Glomerular endothelial cell (primary cell): ENCODE measurements at regions not wholly inside any gene's neighbourhood (a gene's known extent, or its start where the extent isn't known, plus 50 kb on each side); places are given as distances from the start of the nearest gene placed in this dataset.

ENCODE experiments used
- DNase-seq: peaks from one replicate; pipeline ENCODE4 v3.0.0-alpha.2; 2011; ENCODE audit warnings: low read depth, low spot score; ENCODE audit errors: extremely low read depth

GRCh38 chr7:156116514-156117215 is 304.4 kb upstream of the SHH start:
- DNase-seq: no peak

DNA sequence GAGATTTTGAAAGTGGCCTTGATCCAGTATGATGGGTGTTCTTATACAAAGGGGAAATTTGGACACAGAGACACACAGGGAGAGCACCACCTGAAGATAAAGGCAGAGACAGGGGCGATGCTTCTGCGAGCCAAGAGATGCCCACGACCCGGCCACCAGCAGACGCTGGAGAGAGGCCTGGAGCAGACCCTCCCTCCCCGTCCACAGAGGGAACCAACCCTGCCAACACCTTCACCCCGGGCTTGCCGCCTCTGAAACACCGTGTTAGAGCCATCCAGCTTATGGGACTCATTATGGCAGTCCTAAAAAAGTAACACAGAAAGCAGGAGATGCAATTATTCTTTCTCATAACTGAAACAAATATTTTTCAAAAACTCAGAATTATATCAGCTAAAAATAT is 303.3 kb upstream of the SHH start:
- no peak for DNase-seq

GRCh38 chr7:156113731-156114130 is 301.5 kb upstream of the SHH start:
- no peak for DNase-seq

- DNase-seq: no peak
Observed at GRCh38 chr7:156109988-156110387, 297.7 kb upstream of the SHH start.

- DNase-seq: no peak
Observed at GRCh38 chr7:156109076-156109475, 296.8 kb upstream of the SHH start.

DNA sequence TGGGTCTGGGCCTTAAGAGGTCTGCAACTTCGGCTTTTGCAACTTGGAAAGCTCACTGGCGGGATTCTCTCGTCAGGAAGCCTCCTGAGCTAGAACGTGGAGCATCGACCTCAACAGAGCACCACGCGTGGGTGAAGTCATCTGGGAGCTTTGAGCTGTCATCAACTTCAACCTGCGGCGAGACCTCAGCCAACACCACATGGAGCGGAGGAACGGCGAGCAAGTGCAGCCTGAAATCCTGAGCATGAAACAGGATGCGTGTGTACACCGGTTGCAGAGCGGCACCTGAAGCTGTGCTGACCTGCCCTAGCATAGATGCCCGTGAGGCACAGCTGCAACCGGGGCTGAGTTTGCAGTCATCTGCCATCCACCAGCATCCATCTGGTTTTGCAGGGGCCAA is 295.7 kb upstream of the SHH start:
- DNase-seq: no peak

GRCh38 chr7:156106107-156106426 is 293.8 kb upstream of the SHH start:
- no peak for DNase-seq

DNA sequence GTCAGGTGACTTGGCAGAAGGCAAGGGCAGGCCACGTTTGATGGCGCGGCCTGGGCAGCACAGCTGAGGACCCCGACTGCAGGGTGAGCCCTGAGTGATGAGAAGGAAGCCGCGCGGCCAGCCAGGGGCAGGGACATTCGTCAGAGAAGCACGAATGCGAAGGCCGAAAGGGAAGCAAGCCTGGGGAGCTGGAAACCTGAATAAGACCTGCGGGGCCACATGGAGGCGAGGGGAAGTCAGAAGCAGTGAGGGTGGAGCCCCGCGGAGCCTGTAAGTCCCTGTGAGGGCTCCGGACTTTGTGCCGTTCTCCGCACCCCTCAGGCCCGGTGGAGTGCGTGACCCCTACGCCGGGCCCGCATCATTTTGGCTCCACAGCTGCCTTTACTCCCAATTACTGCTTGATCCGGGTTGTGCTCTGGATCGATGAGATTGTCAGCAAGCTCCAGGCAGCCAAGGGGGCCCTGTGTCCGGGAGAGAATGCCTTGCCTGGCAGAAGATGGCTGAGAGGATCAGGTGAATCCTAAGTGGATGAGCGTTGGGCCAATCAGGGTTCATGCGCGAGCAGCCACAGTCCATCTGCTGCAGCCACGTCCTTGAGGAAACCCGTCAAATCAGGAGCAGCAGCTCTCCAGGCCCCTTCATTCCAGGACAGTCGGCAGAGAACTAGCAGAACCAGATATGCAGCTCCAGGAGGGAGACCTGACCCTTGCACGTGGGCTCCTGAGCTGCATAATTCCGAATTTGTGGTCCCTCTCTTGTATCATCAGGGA is 293.3 kb upstream of the SHH start:
- DNase-seq: no peak

- no peak for DNase-seq
Observed at GRCh38 chr7:156104501-156105336, 292.5 kb upstream of the SHH start.

DNA sequence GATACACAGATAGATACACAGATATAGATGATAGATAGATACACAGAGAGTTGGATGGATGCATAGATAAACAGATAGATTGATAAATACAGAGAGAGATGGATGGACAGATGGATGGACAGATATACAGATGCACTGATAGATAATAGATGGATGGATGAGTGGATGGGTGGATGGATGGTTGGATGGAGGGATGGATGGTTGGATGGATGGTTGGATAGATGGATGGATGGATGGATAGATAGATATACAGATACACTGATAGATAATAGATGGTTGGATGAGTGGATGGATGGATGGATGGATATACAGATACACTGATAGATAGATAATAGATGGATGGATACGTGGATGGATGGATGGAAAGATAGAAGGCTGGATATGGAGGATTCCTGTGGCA is 290.0 kb upstream of the SHH start:
- no peak for DNase-seq

- no peak for DNase-seq
Observed at GRCh38 chr7:156101355-156101754, 289.1 kb upstream of the SHH start.

GRCh38 chr7:156100086-156100485 is 287.8 kb upstream of the SHH start:
- no peak for DNase-seq

DNA sequence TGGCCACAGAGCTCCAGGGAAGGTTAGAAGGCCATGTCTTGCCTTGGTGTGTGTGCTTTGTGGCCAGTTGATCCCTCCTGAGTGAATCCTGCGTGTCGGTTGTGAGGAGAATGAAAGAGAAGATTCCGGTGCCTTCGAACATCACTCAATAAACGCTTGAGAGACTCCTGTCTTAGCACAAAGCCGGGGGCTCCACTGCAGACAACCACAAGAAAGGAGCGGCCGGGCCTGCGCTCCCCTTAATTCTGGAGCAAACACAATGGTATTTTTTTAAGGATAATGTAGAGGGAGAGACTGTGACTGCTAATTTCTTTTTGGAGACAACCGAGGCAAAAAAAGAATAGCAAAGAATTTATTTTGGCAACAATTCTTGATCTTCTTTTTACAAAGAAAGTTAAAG is 286.8 kb upstream of the SHH start:
- DNase-seq: no peak

DNA sequence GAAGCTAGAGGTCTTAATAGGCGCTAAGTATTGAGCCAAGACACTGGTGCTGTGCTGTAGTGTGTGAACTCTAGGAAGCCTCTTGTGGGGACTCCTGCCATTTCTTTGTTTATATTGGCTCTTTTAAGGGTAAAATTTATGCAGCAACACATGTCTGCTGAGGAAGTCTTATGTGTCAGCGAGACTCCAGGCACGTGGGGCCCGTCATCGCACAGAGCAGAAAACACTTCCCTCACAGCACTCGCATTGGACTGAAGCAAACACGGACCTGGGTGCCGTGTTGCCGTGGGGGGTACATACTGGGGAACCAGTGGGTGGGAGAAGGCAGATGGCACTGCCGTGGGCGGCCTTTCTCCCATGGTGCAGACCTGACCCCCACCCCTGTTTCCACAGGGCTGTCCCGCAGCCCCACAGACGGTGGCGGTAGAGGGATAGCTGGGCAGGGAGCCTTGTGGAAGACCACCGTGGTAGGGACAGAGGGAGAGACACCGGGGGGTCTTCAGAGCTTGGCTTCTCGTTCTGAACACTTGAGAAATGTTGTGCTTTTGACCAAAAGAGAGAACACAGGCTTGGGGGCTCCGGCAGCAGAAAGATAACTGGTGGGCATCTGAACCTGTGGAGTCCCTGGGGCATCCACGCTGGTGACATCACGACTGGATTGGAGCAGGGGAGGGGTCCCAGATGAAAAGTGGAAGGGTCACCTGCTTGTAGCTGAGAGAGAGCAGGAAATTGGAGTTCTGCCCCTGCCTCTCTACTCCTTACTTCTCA is 284.7 kb upstream of the SHH start:
- no peak for DNase-seq

DNA sequence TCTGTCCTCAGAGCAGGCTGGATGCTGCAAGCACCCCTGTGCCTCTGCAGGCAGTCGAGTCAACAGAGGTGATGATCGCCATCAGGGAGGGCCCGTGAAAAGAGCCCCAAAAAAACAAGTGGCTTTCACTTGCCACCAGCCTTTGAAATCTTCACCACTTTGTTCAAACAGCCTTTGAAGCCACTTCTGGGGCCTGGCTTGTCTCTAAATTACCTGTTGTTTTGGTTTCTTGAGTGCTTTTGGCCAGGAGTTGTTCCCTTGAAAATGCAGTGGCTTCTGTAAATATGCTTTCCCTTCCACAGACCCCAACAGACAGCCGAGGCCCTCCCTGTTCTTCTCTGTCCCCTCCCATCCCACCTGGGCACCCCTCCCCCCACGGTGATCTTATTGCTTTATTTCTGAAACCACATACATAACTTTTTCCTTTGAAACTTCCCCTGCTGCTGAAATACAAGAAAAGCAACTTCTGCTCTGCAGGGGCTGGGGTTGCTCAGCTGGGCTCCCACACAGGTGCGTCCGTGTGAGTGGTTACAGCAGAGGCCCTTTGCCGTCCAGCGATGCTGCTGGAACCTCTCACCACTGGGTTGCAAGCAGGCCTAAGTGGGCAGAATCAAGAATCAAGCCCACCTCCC is 283.8 kb upstream of the SHH start:
- DNase-seq: no peak

- DNase-seq: no peak
Observed at GRCh38 chr7:156094350-156095146, 282.3 kb upstream of the SHH start.

DNA sequence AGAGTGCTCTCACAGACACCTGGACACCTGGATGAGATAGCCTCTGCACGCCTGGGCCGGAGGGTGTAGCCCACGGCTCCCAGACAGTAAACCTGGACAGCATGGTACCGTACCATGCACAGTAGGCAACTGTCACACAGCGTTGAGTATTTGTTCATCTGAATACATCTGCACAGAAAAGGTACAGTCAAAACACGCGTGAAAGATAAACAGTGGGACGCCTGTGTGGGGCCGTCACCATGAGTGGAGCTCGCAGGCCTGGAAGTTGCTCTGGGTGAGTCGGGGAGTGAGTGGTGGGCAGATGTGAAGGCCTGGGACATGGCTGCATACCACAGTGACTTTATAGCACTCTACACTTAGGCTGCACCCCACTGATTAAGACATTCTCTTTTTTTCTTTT is 280.0 kb upstream of the SHH start:
- DNase-seq: no peak

DNA sequence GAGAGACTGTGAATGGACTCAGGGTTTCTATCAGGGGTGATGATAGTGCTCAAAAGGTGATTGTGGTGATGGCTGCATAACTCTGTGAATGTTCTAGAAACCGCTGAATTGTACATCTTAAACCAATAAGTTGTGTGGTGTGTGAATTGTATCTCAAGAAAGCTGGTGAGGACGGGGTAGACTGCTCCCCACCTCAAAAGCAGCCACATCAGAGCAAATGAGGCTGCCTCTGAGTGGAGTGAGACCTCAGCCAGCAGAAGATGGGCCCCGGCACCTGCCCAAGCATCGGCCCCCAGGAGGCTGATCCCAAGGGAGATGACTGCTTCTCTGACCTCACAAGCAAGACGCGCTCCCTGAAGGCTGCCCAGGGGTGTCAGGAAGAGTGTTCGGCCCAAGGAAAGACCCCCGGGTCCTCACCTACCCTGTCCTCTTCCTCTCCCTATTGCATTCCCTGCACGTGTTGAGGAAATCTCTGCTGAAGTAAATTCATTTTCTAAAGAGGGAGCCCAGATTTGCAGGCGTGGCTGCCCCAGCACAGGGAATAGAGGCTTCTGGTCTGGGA is 279.3 kb upstream of the SHH start:
- no peak for DNase-seq

- DNase-seq: no peak
Observed at GRCh38 chr7:156090988-156091387, 278.7 kb upstream of the SHH start.
